ENCODE measurements at regions not wholly inside any gene's neighbourhood (a gene's known extent, or its start where the extent isn't known, plus 50 kb on each side); places are given as distances from the start of the nearest gene placed in this dataset.
A peak's percentile ranks its signal among the peaks of the same experiment; 100 is the strongest.

- DNase-seq (ENCODE audit: low read depth): peak; percentile 94
These were observed 52.0 kb upstream of the OSBPL8 start for GRCh38 chr12:76611533-76611932.

GRCh38 chr12:76614364-76614763 lies 54.8 kb upstream of the OSBPL8 start:
- no peak for DNase-seq (ENCODE audit: low read depth)

GRCh38 chr12:76618031-76618430 lies 58.5 kb upstream of the OSBPL8 start:
- DNase-seq (ENCODE audit: low read depth): no peak

GRCh38 chr12:76621582-76622024 lies 62.0 kb upstream of the OSBPL8 start:
- DNase-seq (ENCODE audit: low read depth): peak; percentile 66

GRCh38 chr12:76622351-76622750 lies 62.8 kb upstream of the OSBPL8 start:
- no peak for DNase-seq (ENCODE audit: low read depth)

GRCh38 chr12:76622915-76623314 lies 63.3 kb upstream of the OSBPL8 start:
- no peak for DNase-seq (ENCODE audit: low read depth)

- peak; percentile 79 for DNase-seq (ENCODE audit: low read depth)
These were observed 64.4 kb upstream of the OSBPL8 start for GRCh38 chr12:76623931-76624330.

GRCh38 chr12:76627346-76628135 lies 68.0 kb upstream of the OSBPL8 start:
- DNase-seq (ENCODE audit: low read depth): no peak

GRCh38 chr12:76628745-76629144 lies 69.2 kb upstream of the OSBPL8 start:
- DNase-seq (ENCODE audit: low read depth): no peak

- no peak for DNase-seq (ENCODE audit: low read depth)
These were observed 72.2 kb upstream of the OSBPL8 start for GRCh38 chr12:76631741-76632140.

- no peak for DNase-seq (ENCODE audit: low read depth)
These were observed 73.8 kb upstream of the OSBPL8 start for GRCh38 chr12:76633415-76633814.

GRCh38 chr12:76634133-76634532 lies 74.6 kb upstream of the OSBPL8 start:
- no peak for DNase-seq (ENCODE audit: low read depth)

- DNase-seq (ENCODE audit: low read depth): peak; percentile 82
These were observed 76.6 kb upstream of the OSBPL8 start for GRCh38 chr12:76636121-76636692.

GRCh38 chr12:76637807-76638206 lies 78.2 kb upstream of the OSBPL8 start:
- peak; percentile 57 for DNase-seq (ENCODE audit: low read depth)

- no peak for DNase-seq (ENCODE audit: low read depth)
These were observed 80.1 kb upstream of the OSBPL8 start for GRCh38 chr12:76639646-76640045.

GRCh38 chr12:76641073-76641472 lies 81.5 kb upstream of the OSBPL8 start:
- DNase-seq (ENCODE audit: low read depth): no peak

GRCh38 chr12:76641961-76642360 lies 82.4 kb upstream of the OSBPL8 start:
- DNase-seq (ENCODE audit: low read depth): no peak

- no peak for DNase-seq (ENCODE audit: low read depth)
These were observed 83.9 kb upstream of the OSBPL8 start for GRCh38 chr12:76643438-76643837.

- DNase-seq (ENCODE audit: low read depth): no peak
These were observed 85.4 kb upstream of the OSBPL8 start for GRCh38 chr12:76644950-76645349.

- DNase-seq (ENCODE audit: low read depth): no peak
These were observed 86.4 kb upstream of the OSBPL8 start for GRCh38 chr12:76645934-76646333.

- DNase-seq (ENCODE audit: low read depth): no peak
These were observed 86.8 kb upstream of the OSBPL8 start for GRCh38 chr12:76646366-76646765.

- no peak for DNase-seq (ENCODE audit: low read depth)
These were observed 89.5 kb upstream of the OSBPL8 start for GRCh38 chr12:76649099-76649498.

- no peak for DNase-seq (ENCODE audit: low read depth)
These were observed 92.8 kb upstream of the OSBPL8 start for GRCh38 chr12:76652402-76652801.

- no peak for DNase-seq (ENCODE audit: low read depth)
These were observed 93.8 kb upstream of the OSBPL8 start for GRCh38 chr12:76653342-76653741.

All from renal cortical epithelial cell (primary cell).